ENCODE measurements at regions not wholly inside any gene's neighbourhood (a gene's known extent, or its start where the extent isn't known, plus 50 kb on each side); places are given as distances from the start of the nearest gene placed in this dataset.

DNA sequence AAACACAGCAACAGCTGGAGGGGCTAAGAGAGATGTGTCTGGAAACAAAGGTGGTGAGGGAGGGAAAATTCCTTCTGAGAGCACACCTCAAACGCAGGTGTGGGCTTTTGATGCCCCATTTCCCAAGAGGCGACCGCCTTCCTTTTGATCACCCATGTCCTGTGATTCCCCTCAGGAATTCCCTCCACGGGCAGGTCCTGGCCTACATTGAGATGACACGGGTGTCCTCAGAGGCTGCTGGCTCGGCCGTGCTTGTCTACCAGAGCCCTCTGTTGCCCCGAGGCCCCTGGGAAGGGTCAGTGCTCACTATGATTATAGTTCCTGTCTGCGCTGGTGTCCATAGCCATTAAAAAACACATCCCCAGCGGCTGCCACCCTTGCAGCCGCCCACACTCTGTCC lies 242.6 kb downstream of the TFAP2C start:
- TF ChIP-seq, protein P1, sequence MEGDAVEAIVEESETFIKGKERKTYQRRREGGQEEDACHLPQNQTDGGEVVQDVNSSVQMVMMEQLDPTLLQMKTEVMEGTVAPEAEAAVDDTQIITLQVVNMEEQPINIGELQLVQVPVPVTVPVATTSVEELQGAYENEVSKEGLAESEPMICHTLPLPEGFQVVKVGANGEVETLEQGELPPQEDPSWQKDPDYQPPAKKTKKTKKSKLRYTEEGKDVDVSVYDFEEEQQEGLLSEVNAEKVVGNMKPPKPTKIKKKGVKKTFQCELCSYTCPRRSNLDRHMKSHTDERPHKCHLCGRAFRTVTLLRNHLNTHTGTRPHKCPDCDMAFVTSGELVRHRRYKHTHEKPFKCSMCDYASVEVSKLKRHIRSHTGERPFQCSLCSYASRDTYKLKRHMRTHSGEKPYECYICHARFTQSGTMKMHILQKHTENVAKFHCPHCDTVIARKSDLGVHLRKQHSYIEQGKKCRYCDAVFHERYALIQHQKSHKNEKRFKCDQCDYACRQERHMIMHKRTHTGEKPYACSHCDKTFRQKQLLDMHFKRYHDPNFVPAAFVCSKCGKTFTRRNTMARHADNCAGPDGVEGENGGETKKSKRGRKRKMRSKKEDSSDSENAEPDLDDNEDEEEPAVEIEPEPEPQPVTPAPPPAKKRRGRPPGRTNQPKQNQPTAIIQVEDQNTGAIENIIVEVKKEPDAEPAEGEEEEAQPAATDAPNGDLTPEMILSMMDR (conservative IDR thresholded peaks at IDR 0.05) = no peak
- no peak for TF ChIP-seq ZFX (IDR thresholded peaks at IDR 0.05)
- no peak overlapping the region for H3K27ac ChIP-seq

DNA sequence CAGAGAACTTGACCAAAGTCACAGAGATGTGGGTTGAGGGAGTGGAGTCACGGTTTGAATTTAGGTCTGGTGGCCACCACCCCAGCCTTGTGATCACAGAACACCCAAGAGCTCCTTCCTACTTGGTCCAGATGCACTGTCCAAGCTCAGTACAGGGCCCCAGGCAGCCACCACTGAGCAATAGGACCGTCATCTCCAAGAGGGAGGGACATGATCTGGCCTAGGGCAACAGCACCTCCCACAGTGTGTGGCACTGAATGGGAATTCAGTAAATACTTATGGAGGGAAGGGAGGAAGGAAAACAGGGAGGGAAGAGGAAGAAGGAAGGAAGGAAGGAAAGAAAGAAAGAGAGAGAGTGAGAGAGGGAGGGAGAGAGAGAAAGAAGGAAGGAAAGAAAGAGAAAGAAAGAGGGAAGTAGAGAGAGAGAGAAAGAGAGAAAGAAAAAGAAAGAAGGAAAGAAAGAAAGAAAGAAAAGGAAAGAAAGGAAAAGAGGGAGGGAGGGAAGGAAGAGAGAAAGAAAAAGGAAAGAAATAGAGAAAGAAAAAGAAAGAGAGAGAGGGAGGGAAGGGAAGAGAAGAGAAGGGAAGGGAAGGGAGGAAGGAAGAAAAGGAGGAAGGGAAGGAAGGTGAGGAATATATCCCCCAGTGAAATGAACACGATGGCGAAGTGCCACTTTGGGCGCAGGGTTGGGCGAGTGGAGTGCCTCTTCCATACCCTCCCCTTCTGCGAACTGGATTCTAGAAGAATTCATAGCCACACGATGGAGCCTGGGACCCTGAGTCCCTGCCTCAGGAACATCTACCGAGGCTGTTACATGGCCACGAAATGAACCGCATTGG lies 243.7 kb downstream of the TFAP2C start:
- no peak overlapping the region for H3K27ac ChIP-seq
- TF ChIP-seq, protein P1 (conservative IDR thresholded peaks at IDR 0.05) = no peak
- TF ChIP-seq ZFX (IDR thresholded peaks at IDR 0.05) = no peak

GRCh38 chr20:56873836-56874235 lies 244.7 kb downstream of the TFAP2C start:
- TF ChIP-seq, protein P1 (conservative IDR thresholded peaks at IDR 0.05) = no peak
- no peak for TF ChIP-seq ZFX (IDR thresholded peaks at IDR 0.05)
- no peak overlapping the region for H3K27ac ChIP-seq

DNA sequence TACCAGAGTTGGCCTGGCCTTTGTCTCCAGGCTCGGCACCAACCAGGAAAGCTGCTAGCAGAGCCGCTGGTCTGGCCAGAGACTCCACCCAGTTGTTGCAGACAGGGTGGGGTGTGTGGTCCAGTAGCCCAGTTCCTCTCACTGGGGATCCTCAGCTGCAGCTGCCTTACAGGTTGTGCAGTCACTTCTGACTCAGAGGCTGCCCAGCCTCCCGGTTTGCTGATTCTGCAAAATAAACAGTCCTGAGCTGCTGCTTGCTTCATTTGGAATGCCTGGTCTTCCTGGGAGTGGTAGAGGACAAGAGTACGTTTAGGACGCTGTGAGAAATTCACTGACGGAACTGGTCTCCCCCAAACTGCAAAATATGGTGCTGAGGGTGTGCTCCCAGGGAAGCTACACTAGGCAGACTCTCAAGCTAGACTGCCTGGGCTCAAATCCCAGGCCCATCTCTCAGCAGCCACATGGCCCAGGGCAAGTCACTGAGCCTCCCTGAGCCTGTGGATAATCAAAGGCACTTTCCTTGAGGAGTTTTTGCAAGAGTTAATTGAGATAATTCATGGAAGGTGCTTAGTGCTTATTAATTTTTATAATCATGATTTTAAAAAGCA lies 246.1 kb downstream of the TFAP2C start:
- no peak overlapping the region for H3K27ac ChIP-seq
- TF ChIP-seq, protein P1 (conservative IDR thresholded peaks at IDR 0.05) = no peak

- H3K27ac ChIP-seq = no peak overlapping the region
- TF ChIP-seq, protein P1 (conservative IDR thresholded peaks at IDR 0.05) = no peak
- no peak for TF ChIP-seq ZFX (IDR thresholded peaks at IDR 0.05)
Observed at GRCh38 chr20:56875803-56876202, 246.7 kb downstream of the TFAP2C start.

DNA sequence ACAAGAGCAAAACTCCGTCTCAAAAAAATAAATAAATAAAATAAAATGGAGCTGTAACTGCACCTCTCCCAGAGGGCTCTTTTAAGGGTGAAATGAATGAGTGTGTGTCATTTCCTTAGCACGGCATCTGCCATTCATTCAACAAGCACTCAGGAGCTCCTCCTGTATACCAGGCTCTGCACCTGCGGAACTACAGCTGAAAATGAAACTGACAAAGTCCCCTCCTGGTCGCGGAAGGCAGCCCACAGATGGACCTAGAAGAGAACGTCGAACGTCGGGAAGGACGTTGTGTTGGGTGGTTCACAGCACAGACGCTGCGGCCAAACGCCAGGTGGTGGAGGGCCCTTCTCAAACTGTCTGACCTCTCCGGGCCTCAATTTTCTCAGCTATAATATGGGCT lies 256.4 kb downstream of the TFAP2C start:
- TF ChIP-seq, protein P1 (conservative IDR thresholded peaks at IDR 0.05) = no peak
- no peak for TF ChIP-seq ZFX (IDR thresholded peaks at IDR 0.05)
- no peak overlapping the region for H3K27ac ChIP-seq

- H3K27ac ChIP-seq = no peak overlapping the region
- TF ChIP-seq, protein P1 (conservative IDR thresholded peaks at IDR 0.05) = no peak
- TF ChIP-seq ZFX (IDR thresholded peaks at IDR 0.05) = no peak
Observed at GRCh38 chr20:56890011-56890410, 260.9 kb downstream of the TFAP2C start.
